ENCODE measurements at regions not wholly inside any gene's neighbourhood (a gene's known extent, or its start where the extent isn't known, plus 50 kb on each side); places are given as distances from the start of the nearest gene placed in this dataset.

DNA sequence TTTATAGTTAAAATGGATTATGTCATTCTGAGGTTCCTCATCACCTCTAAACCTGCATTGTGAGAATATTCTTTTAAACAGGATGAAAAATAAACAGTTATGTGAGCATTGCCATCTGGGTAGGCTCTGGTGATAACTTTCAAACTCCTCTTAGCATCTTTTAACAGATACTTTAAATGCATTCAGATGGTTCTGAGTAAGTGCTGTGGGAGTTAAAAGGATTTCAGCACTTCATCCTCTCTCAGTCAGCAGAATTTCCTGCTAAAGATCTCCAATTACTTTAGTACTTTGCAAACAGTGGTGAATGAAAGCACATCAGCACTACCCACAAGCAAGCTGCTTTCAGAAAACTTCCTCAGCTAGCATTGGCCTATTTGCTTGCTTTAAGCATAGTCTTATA, 59.3 kb upstream of the TMTC1 start:
- no peak for DNase-seq

DNA sequence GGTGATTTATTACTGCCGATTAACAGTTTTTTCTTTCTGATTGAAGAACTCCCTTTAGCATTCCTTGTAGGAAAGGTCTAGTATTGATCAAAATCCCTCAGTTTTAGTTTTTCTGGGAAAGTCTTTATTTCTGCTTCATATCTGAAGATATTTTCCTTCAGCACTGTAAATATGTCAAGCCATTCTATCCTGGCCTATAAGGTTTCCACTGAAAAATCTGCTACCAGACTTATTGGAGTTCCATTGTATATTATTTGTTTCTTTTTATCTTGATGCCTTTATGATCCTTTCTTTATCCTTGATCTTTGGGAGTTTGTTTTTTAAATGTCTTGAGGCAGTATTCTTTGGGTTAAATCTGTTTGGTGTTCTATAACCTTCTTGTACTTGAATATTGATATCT, 55.0 kb upstream of the TMTC1 start:
- DNase-seq: no peak

Data from NCI-H2171 (cell line).